Thyroid gland (tissue), 4 donors: ENCODE measurements at regions not wholly inside any gene's neighbourhood (a gene's known extent, or its start where the extent isn't known, plus 50 kb on each side); places are given as distances from the start of the nearest gene placed in this dataset.

Experiments used
- CTCF ChIP-seq, 6 experiments: fragments of 200-600 bp in 3 of 6; fragments of 450-650 bp in 3 of 6; sonication (generic) in 3 of 6; IDR thresholded peaks; one replicate each; pipeline ENCODE4 v1.5.1; 2016 to 2019; ENCODE audit warnings: antibody characterized with exemption in 6 of 6, mild to moderate bottlenecking in 2 of 6, inconsistent platforms in 1 of 6, moderate library complexity in 1 of 6
- POLR2A ChIP-seq, 2 donors: fragments of 450-650 bp; IDR thresholded peaks; one replicate each; pipeline ENCODE4 v1.6.1; 2017; ENCODE audit warnings: antibody characterized with exemption in 2 of 2, mild to moderate bottlenecking in 2 of 2, moderate library complexity in 1 of 2

DNA sequence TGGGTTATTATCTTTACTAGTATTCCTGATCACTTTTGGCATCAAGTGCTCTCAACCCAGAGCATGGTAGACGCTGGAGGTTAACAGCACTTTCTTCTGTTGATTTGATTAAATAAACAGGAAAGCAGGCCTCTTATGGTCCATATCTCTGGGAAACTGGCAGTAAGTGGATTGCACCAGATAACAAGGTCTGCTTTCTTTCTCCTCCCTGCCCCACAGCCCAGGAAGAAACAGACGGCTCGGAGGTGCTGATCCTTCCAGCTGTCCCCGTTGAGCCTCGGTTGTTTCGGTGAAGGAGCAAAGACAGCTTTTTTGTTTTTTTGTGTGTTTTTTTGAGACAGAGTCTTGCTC lies 100.8 kb upstream of the KCTD1 start:
- TF ChIP-seq CTCF (IDR thresholded peaks at IDR 0.05) (no peak), POLR2A (IDR thresholded peaks at IDR 0.05) (no peak)
